GM21528 (cell line): ENCODE measurements at regions not wholly inside any gene's neighbourhood (a gene's known extent, or its start where the extent isn't known, plus 50 kb on each side); places are given as distances from the start of the nearest gene placed in this dataset.
A peak's percentile ranks its signal among the peaks of the same experiment; 100 is the strongest.

ENCODE experiments used
- ATAC-seq: cut with Tn5 transposase; IDR thresholded peaks from one replicate; pipeline ENCODE4 v1.9.1; 2021; ENCODE audit warnings: mild to moderate bottlenecking, moderate library complexity; ENCODE audit not compliant: unreplicated experiment, low FRiP score

DNA sequence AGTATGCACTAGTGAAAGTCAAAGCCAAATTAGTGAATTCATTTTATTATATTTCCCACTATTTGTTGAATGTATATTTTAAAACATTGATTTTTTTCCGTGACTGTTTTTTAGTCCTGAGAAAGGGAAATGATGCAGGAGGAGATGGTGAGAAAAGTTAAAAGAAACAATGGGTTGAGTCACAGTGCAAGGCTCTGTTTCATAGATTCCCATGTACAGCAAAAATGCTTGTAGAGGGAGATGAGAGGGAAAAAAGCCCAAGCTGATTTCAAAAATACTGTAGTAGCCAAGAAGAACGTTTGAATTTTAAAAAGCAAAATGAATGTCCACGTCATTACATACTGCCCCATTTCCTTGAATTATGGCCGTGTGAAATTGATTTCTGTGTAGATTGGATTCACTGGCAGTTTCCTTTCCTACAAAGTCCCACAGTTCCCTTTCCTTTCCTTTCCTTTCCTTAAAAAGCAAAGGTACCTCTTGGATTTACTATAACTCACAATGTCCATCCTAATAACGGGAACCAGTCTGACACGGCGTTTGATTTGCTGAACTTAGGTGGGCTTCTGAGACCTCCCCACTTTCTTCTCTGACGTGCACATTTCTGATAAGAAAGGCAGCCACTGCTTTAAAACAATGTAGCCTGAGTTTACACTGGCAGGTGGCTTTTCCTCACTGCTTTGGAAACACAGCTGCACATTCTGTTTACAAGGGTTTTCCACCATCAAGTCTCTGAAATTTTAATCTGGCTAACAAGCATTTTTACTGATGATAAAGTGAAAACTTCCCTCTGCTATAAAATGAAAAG, 63.7 kb downstream of the SPCS3 start:
- ATAC-seq, result no peak

DNA sequence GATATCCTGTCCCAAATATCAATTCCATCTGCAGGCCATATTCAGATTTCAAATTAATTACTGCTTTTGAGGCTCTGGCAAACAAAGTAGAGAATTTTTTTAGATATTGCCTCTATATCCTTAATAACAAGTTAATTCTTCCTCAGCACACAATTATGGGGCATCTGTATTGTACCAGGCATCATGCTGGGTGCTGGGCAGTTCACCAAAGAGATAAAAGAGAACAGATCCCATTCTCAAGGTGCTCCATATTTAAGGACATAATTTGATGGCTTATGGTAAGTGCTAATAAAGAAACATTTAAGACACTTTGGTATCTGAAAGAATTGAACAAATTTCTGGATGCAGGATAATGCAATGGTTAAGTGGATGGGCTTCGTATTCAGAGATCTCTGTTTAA, 65.8 kb downstream of the SPCS3 start:
- ATAC-seq, result no peak

GRCh38 chr4:176387571-176387970, 67.8 kb downstream of the SPCS3 start:
- no peak for ATAC-seq

- no peak for ATAC-seq
Measured at GRCh38 chr4:176393306-176394013, 73.7 kb downstream of the SPCS3 start.

DNA sequence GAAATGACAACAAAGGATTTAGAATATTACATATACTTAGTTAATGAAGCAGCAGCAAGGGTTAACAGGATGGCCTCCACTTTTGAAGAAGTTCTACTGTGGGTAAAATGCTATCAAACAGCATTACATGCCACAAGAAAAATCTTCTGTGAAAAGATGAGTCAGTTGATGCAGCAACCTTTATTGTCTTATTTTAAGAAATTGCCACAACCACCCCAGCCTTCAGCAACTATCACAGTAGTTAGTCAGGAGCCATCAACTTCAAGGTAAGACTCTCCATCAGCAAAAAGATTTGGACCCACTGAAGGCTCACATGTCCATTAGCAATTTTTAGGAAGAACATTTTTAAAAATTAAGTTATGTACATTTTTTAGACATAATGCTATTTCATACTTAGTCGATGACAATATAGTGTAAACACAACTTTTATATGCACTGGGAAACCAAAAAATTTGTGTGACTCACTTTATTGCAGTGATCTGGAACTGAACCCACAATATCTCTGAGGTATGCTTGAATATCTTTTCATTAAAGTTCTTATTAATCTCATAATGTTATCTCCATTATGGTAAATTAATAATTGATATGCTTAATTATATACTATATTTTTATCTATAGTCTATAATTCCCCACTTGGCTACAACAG, 81.2 kb downstream of the SPCS3 start:
- no peak for ATAC-seq

- no peak for ATAC-seq
Measured at GRCh38 chr4:176404621-176405020, 84.9 kb downstream of the SPCS3 start.

GRCh38 chr4:176406297-176406696, 86.5 kb downstream of the SPCS3 start:
- ATAC-seq, result no peak

- no peak for ATAC-seq
Measured at GRCh38 chr4:176406736-176407135, 87.0 kb downstream of the SPCS3 start.

DNA sequence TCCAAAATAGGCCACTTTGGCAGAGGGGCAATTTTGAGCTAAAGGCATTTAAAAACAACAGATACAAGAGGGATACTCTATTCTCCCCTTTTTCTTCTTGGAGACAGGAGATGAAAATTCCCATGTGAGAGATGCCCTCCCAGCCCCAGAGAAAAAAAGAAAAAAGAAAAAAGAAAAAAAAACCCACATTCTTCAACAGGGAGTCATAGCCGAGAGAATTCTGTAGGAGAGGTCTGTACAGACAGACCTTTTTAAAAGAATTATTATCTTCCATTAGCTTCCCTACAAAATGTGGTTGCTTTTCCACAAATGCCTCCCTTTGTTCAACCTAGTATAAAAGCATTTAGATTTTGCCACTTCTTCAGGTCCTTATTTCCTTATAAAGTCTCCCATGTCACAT, 89.9 kb downstream of the SPCS3 start:
- ATAC-seq, result no peak

- peak; percentile 69 for ATAC-seq
Measured at GRCh38 chr4:176413171-176413570, 93.4 kb downstream of the SPCS3 start.

DNA sequence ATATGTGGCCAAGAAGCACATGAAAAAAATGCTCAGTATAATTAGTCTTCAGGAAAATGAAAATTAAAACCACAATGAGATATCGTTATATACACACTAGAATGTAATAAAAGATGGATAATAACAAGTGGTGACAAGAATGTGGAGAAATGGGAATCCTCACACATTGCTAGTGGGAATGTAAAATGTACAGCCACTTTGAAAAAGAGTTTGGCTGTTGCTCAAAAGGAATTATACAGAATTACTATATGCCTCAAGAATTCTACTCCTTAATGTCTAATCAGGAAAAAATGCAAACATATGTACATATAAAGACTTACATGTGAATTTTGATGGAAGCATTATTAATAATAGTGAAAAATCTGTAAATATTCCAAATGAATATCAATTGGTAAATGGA, 102.2 kb downstream of the SPCS3 start:
- ATAC-seq, result no peak

GRCh38 chr4:176422511-176422910, 102.7 kb downstream of the SPCS3 start:
- no peak for ATAC-seq

DNA sequence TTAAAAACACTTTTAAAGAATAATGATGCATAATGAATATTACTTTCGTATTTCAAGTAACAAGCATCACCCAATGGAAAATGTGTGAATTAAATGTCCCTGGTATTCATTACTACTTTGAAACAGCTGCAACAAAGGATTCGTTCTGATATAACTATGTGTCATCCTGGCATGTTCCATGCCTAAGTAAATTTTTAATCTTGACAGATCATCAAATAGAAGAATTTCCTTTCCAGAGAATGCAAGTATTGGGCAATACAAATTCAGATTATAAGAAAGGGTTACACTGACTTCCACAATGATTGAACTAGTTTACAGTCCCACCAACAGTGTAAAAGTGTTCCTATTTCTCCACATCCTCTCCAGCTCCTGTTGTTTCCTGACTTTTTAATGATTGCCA, 105.3 kb downstream of the SPCS3 start:
- no peak for ATAC-seq

DNA sequence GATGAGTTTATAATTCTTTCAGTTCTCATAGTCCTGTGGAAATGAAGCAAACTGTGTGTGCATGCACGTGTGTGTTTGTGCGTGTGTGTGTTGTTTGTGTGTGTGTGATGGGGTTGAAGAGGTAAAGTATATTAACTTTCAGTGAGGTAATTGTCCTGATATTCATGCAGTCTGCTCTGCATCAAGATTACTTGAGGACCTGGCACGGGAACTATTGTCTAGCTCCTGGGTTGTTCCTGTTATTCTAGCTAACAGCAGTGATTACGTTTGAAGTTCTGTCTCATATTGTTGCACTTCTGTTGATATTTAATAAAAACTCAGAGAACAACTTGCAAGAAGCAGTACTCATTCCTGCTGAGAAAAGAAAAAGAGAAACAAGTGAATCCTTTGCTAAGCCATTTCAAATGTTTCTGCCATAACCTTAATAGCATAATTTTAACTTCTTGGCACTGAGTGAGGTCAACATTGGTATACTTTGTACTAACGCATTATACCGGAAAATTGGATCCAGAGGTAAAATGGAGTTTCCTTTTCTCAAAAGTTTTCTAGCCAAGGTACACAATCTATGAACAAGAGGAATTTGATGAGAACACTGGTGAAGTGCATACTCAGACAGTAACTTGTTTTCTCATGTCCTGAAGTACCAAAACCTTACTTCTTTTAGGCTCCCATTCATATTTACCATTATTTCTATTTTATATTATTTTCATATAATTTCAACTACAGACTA, 113.2 kb downstream of the SPCS3 start:
- no peak for ATAC-seq

DNA sequence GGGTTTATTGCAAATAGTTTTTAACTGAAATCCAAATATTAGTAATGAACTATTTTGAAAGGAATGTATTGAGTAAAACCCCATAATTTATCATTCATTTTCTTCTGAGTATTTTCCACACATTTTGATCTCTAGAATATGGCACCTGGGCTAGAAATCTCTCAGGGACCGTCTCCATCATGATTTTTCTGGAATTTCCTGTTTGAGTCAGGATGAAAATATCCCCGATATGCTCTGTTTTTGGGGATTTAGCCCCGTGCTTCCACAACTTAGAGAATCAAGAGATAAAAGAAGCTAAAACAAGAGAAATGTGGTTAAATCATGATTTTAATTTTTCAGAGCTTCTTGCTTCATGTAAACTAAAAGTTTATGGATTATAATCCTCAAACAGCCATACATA, 114.2 kb downstream of the SPCS3 start:
- no peak for ATAC-seq

GRCh38 chr4:176435901-176436292, 116.1 kb downstream of the SPCS3 start:
- no peak for ATAC-seq

DNA sequence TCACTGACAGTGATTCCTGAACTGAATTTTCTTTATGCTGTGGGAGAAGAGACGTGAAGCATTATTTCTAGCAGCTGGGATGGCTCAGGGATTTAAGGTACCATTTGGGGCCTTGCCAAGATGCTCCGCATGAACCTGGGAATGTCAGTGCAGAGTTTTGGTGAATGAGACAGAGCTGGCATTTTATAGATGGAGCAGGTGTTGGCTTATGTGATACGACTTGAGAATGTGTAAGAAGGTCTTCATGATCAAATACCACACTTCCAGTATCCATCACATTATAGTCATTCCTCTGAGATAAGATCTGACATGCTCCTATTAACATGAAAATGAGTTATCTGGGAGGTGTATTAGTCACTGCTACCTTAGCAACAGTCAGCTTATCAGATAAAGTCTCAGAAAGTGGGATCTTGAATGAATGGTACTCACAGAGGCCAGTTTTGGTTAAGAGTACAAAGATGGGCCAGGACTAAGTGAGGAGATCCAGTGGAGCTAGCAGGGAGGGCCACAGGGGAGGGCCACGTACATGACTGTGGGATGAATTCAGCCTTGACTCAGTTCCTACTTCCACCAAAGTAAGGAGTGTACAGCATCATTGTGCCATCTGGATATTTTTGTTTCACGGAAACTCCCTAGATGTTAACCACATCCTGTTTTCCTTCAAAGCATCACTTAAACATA, 116.7 kb downstream of the SPCS3 start:
- ATAC-seq, result peak; percentile 58

DNA sequence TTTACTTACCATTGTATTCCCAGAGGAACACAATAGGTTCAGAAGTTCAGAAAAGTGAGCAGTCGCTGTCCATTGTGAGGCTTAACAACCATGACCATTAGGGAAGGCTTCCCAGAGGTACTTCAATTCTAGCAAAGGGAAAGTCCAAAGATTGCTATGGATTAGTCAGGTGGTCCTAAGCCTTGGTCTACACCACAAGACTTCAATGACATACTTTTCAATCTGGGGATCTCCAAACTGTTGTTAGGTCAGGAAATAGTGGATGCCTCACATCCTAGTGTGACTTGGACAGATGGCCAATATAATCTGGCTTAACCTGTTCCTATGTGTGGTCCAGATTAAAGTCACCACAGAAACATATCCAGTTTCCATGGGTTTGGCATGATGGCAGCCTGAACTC, 118.0 kb downstream of the SPCS3 start:
- ATAC-seq, result no peak

DNA sequence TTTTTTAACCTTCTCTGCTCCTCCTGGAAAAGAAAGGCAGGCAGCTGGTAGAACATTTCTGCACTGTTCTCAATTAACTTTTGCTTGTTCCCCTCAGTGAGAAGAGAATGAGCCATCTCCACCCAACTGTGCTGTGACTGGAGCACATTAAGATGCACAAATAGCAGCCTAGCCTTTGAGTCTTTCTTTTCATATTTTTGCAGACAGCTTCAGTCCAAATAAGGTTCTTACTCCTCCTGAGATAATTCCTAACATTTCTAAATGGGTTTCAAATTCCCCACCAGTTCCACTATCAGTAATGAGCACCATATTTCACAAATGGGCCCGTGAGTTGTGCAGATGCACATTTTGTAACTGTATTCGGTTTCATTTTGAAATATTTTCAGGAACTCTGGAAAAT, 118.6 kb downstream of the SPCS3 start:
- ATAC-seq, result no peak

DNA sequence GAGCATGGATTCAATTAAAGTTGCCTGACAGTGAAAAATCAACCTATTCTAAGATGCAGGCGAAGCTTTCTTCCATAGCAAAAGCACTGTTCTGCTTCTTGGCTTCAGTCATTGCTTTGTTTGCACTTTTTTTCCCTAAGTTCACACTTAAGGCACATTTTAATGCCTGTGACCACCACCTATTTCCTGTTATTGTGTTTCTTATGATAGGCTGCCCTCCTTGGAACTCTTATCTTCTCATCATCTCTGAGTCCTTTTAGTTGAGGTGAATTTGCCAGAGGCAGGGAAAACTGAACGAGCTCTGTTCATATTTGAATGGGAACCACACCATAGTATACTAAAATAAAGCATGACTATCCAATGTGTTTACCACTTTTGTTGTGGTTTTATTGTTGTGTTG, 119.8 kb downstream of the SPCS3 start:
- ATAC-seq, result no peak
